ENCODE measurements at regions not wholly inside any gene's neighbourhood (a gene's known extent, or its start where the extent isn't known, plus 50 kb on each side); places are given as distances from the start of the nearest gene placed in this dataset.

DNA sequence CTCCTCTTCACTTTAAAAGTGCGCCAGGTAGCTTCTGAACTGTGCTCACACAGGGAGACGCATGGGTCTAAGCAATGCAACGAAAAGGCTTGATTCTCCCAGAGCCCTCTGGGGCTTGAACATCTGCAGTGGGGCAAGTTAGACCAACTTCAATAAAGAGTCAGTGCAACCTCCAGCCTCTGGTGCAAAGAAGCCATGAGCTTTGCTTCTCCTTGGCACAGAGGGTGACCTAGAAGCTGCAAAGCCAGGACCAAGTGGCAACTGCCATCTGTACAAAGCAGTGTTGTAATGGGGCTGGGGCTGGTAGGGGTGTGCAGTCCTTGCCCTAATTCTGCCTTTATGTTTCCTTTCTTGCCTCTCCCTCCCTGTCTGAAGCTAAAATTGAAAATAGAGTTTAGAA, 219.0 kb upstream of the CD96 start:
- DNase-seq (ENCODE audit: low spot score) = no peak
- TF ChIP-seq, protein P1, sequence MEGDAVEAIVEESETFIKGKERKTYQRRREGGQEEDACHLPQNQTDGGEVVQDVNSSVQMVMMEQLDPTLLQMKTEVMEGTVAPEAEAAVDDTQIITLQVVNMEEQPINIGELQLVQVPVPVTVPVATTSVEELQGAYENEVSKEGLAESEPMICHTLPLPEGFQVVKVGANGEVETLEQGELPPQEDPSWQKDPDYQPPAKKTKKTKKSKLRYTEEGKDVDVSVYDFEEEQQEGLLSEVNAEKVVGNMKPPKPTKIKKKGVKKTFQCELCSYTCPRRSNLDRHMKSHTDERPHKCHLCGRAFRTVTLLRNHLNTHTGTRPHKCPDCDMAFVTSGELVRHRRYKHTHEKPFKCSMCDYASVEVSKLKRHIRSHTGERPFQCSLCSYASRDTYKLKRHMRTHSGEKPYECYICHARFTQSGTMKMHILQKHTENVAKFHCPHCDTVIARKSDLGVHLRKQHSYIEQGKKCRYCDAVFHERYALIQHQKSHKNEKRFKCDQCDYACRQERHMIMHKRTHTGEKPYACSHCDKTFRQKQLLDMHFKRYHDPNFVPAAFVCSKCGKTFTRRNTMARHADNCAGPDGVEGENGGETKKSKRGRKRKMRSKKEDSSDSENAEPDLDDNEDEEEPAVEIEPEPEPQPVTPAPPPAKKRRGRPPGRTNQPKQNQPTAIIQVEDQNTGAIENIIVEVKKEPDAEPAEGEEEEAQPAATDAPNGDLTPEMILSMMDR (IDR thresholded peaks at IDR 0.05; ENCODE audit: borderline replicate concordance, control extremely low read depth, extremely low read depth, insufficient read depth, missing control alignments) = no peak
- in situ Hi-C loops (cut with MboI; ENCODE audit: low sequenced_read_pairs, unreplicated experiment) = no loop called here

DNA sequence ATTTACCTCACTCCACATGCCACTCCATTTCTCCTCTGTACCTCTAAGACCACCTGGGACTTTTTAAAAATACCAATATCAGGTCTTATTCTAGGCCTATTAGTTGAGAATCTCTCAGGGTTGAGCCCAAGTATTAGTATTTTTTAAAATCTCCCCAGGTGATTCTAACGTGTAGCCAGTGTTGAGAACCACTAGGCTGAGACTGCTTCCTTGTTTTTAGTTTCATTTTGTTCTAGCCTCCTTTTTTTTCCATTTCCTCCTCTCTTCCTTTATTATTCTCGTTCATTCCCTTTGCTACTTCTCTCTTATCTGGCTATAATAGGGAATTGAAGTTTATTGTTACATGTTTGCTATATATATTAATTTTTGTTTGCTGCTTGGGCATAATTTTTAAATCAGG, 217.8 kb upstream of the CD96 start:
- TF ChIP-seq, protein P1 (IDR thresholded peaks at IDR 0.05; ENCODE audit: borderline replicate concordance, control extremely low read depth, extremely low read depth, insufficient read depth, missing control alignments) = no peak
- DNase-seq (ENCODE audit: low spot score) = no peak
- in situ Hi-C loops (cut with MboI; ENCODE audit: low sequenced_read_pairs, unreplicated experiment) = no loop called here

DNA sequence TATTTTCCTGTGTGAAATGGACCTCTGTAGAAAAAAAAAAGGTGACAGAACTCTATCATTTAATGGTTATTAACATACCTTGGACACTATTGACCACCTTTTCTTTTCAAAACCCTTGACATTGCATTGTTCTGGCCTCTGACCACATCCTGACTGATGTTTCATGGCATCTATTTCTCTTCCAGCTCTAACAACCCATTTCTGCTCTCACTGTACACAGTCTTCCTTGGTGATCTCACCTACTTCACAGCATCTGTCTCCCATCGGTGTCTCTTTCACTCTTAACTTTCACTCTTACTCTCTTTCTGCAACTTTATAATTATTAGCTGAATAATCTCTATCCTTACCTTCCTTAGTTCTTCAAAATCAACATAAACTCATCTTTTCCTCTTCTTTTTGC, 217.4 kb upstream of the CD96 start:
- no peak for DNase-seq (ENCODE audit: low spot score)
- in situ Hi-C loops (cut with MboI; ENCODE audit: low sequenced_read_pairs, unreplicated experiment) = no loop called here

DNA sequence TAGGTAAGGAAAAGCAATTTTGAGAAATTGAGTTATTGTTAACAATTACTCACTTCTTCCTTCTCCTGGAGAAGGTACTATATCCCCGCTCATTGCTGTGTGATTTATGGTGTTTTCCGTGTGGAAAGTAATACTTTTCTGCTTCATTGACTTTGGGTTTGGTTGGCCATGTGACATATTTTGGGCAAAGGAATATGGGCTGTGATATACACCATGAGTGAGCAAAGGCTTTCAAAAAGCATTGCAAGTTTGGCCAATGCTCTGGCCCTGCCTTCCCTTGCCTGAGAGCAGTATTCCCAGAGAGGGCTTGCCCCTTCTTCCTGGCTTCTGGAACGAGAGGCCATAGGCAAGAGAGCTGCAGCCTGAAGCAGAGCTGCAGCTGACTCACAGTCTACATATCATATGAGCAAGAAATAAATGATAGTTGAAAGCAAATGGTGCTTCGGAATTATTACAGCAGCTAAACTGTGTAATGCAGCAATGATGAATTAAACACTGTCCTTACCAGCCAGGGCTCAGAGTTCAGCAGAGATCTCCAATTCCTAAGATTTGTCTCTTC, 216.8 kb upstream of the CD96 start:
- no peak for DNase-seq (ENCODE audit: low spot score)
- TF ChIP-seq, protein P1 (IDR thresholded peaks at IDR 0.05; ENCODE audit: borderline replicate concordance, control extremely low read depth, extremely low read depth, insufficient read depth, missing control alignments) = no peak
- in situ Hi-C loops (cut with MboI; ENCODE audit: low sequenced_read_pairs, unreplicated experiment) = no loop called here

More for the DNA sequence above, 217.4 kb upstream of the CD96 start:
- TF ChIP-seq, protein P1 (IDR thresholded peaks at IDR 0.05; ENCODE audit: borderline replicate concordance, control extremely low read depth, extremely low read depth, insufficient read depth, missing control alignments) = no peak

DNA sequence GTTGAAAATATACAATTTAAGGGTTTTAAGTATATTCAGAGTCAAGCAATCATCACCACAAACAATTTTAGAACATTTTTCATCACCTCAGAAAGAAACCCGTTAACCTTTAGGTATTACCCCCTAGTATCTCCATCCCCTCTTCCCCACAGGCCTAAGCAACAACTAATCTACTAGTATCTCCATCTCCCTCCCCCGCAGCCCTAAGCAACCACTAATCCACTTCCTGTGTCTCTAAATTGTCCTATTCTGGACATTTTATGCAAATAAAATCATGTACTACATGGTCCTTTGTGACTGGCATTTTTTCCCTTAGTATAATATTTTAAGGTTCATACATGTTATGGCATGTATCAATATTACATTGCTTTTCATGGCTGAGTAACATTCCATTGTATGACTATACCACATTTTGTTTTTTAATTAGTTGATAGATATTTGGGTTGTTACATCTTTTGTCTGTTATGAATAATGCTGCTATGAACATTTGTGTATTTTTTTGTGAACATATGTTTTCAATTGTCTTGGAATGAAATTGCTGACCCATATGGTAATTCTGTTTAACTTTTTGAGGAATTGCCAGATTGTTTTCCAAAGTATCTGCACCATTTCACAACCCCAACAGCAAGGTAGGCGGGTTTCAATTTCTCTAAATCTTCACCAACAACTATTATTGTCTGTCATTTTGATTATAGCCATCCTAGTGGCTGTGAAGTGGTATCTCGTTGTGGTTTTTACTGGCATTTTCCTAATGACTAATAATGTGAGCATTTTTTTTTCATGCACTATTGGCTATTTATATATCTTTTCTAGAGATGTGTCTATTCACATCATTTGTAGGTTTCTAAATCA, 215.6 kb upstream of the CD96 start:
- in situ Hi-C loops (cut with MboI; ENCODE audit: low sequenced_read_pairs, unreplicated experiment) = no loop called here
- TF ChIP-seq, protein P1 (IDR thresholded peaks at IDR 0.05; ENCODE audit: borderline replicate concordance, control extremely low read depth, extremely low read depth, insufficient read depth, missing control alignments) = no peak
- no peak for DNase-seq (ENCODE audit: low spot score)

DNA sequence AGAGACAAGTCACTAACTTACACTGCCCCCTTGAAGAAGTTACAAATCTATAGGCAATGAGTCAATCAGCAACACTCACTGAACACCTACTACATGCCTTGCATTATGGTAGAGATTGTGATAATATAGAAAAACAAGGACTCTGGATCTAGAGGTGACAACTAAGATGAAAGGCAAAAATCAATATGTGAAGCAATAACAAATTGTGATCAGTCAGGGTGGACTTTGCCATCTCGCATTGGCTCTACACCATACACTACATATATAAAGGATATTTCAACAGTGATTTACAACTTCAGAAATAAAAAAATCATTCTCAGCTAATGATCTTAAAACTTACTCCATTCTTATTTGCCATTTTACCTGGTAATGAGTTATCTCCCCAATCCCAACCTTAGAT, 210.7 kb upstream of the CD96 start:
- TF ChIP-seq, protein P1 (IDR thresholded peaks at IDR 0.05; ENCODE audit: borderline replicate concordance, control extremely low read depth, extremely low read depth, insufficient read depth, missing control alignments) = no peak
- in situ Hi-C loops (cut with MboI; ENCODE audit: low sequenced_read_pairs, unreplicated experiment) = no loop called here
- DNase-seq (ENCODE audit: low spot score) = no peak

Measured in GM13976 (cell line).